WI38 (cell line): ENCODE measurements at regions not wholly inside any gene's neighbourhood (a gene's known extent, or its start where the extent isn't known, plus 50 kb on each side); places are given as distances from the start of the nearest gene placed in this dataset.

ENCODE experiments used
- H3K4me3 ChIP-seq: 2 replicates; pipeline ENCODE4 v1.5.1; 2011; ENCODE audit warnings: low read depth, mild to moderate bottlenecking, control low read depth, low read length
- CTCF ChIP-seq: IDR thresholded peaks from 2 replicates; pipeline ENCODE4 v1.5.1; 2012; ENCODE audit warnings: low read depth, mild to moderate bottlenecking, control low read depth, low read length

- H3K4me3 ChIP-seq = no peak overlapping the region
- no peak for TF ChIP-seq CTCF
These were observed 2275.0 kb upstream of the PCDH20 start for GRCh38 chr13:63690672-63691071.

- TF ChIP-seq CTCF = no peak
- no peak overlapping the region for H3K4me3 ChIP-seq
These were observed 2269.2 kb upstream of the PCDH20 start for GRCh38 chr13:63684822-63685221.

- no peak for TF ChIP-seq CTCF
- no peak overlapping the region for H3K4me3 ChIP-seq
These were observed 2265.1 kb upstream of the PCDH20 start for GRCh38 chr13:63680704-63681103.

GRCh38 chr13:63671296-63671695 lies 2255.6 kb upstream of the PCDH20 start:
- no peak for TF ChIP-seq CTCF
- no peak overlapping the region for H3K4me3 ChIP-seq

- no peak overlapping the region for H3K4me3 ChIP-seq
- no peak for TF ChIP-seq CTCF
These were observed 2235.7 kb upstream of the PCDH20 start for GRCh38 chr13:63651394-63651793.

GRCh38 chr13:63643543-63643942 lies 2227.9 kb upstream of the PCDH20 start:
- TF ChIP-seq CTCF = no peak
- no peak overlapping the region for H3K4me3 ChIP-seq

GRCh38 chr13:63636316-63636993 lies 2220.8 kb upstream of the PCDH20 start:
- no peak overlapping the region for H3K4me3 ChIP-seq
- no peak for TF ChIP-seq CTCF
